Psoas muscle (tissue), 7 donors: ENCODE measurements at regions not wholly inside any gene's neighbourhood (a gene's known extent, or its start where the extent isn't known, plus 50 kb on each side); places are given as distances from the start of the nearest gene placed in this dataset.

Experiments
- ATAC-seq, 4 donors: fragments of 200-7000 bp; cut with Tn5 transposase; one replicate each; pipeline ENCODE4 v1.9.1; 2020; ENCODE audit warnings: moderate library complexity in 3 of 4, mild to moderate bottlenecking in 2 of 4
- DNase-seq, 2 donors: peaks; one replicate each; pipeline ENCODE4 v3.0.0-alpha.2; 2020
- H3K27ac ChIP-seq: fragments of 200-600 bp; one replicate; pipeline ENCODE4 v1.8.0; 2022
- H3K27me3 ChIP-seq, 3 donors: fragments of 200-600 bp in 1 of 3; one replicate each; pipeline versions ENCODE4 v1.6.1 to v1.8.0; 2013 to 2022; ENCODE audit warnings: low read length in 2 of 3, mild to moderate bottlenecking in 2 of 3, moderate library complexity in 1 of 3; ENCODE audit not compliant: insufficient read depth in 3 of 3
- H3K36me3 ChIP-seq, 2 donors: fragments of 200-600 bp in 1 of 2; one replicate each; pipeline versions ENCODE4 v1.6.1 to v1.8.0; 2013 to 2022; ENCODE audit warnings: low read depth in 1 of 2, mild to moderate bottlenecking in 1 of 2, moderate library complexity in 1 of 2; ENCODE audit not compliant: insufficient read depth in 1 of 2
- H3K4me1 ChIP-seq: fragments of 200-600 bp; one replicate; pipeline ENCODE4 v1.8.0; 2022
- H3K4me3 ChIP-seq: fragments of 200-600 bp; one replicate; pipeline ENCODE4 v1.8.0; 2022; ENCODE audit warnings: mild to moderate bottlenecking
- H3K9me3 ChIP-seq: fragments of 200-600 bp; one replicate; pipeline ENCODE4 v1.8.0; 2022
- WGBS, 3 donors: extraction: QIAGEN DNeasy Blood & Tissue Kit; methylation state at CpG; one replicate each; pipeline versions ENCODE4 v1.1.6 to v1.1.7; 2013; 5-methylcytosine and 5-hydroxymethylcytosine counted together
- intact Hi-C, 2 donors: fragments of 100-400 bp; cut with DNase I; formaldehyde crosslinking; loops; one replicate each; pipeline versions ENCODE4 v1.11.0 to v1.14.2; 2022
- TF ChIP-seq, protein P1 (sequence below): fragments of 200-600 bp; IDR thresholded peaks from one replicate; pipeline ENCODE4 v1.8.0; 2022; ENCODE audit warnings: antibody characterized with exemption
- donor health status: healthy with polysubstance abuse.
- donor health status: DM: no; HTN: no; CAD: no; lungs with moderate emphysema.
- donor health status: Bipolar disorder and iron deficiency.
- donor health status: healthy.
- donor health status: DM: yes; HTN: yes; CAD: no.
- donor health status: DM: no; HTN: no; CAD: no.
- donor health status: DM: yes; HTN: yes; CAD: no.

DNA sequence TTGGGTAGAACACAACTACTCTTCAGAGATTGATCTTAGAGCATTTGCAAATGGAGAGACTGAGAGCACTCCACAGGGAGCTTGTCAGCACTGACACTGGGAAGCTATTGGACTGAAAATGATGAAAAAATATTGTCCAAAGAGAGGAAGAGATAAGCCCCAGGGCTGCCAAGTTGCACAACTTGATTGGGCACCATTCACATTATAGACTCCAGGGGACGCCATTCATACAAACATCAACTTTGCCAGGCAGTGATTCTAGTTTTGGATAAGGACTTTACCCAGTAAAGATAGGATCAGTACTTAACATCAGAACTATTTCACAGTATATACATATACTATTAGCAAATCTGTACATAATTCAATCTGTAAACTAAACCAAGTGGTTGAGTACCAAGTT is 79.6 kb upstream of the MYCN start:
- no peak overlapping the region for H3K27ac ChIP-seq

DNA sequence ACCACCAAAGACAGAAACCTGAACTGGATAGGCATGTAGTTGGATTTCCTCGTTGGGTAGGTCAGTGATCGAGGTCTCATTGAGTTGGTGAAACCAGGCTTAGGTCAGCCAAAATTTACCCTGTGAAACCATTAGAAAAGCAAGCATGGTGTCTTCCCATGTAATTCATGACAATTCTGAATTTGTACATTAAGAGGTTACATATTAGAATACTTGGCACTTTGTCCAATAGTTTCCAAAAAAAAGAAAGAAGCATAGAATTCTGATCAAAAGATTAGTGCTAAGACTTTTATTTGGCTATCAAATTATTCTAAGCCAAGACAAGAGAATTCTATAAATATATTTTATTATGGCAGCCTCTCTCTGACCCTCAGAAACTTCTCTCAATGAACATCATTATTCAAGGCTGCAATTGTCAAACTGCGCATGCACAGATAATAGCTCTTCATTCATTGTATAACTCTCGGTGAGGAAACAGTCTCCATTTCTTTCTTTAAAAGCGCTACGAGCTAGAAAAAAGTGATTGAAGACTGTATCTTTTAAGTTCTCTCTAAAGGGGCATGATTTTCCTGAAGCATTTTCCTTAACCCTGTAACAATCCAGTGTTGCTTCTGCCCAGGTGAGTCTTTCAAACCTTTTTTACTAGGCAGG is 79.1 kb upstream of the MYCN start:
- H3K36me3 ChIP-seq: no peaks in the 10 kb centered on the region
- H3K27me3 ChIP-seq: peaks cover 0 to 1% (median 0%) of the 10 kb centered on the region in 3 donors
- H3K9me3 ChIP-seq: no peaks in the 10 kb centered on the region
- intact Hi-C loops: no loop called here
- ATAC-seq (no peak), DNase-seq (no peak)
- no peak overlapping the region for H3K4me3 ChIP-seq
- TF ChIP-seq, protein P1, sequence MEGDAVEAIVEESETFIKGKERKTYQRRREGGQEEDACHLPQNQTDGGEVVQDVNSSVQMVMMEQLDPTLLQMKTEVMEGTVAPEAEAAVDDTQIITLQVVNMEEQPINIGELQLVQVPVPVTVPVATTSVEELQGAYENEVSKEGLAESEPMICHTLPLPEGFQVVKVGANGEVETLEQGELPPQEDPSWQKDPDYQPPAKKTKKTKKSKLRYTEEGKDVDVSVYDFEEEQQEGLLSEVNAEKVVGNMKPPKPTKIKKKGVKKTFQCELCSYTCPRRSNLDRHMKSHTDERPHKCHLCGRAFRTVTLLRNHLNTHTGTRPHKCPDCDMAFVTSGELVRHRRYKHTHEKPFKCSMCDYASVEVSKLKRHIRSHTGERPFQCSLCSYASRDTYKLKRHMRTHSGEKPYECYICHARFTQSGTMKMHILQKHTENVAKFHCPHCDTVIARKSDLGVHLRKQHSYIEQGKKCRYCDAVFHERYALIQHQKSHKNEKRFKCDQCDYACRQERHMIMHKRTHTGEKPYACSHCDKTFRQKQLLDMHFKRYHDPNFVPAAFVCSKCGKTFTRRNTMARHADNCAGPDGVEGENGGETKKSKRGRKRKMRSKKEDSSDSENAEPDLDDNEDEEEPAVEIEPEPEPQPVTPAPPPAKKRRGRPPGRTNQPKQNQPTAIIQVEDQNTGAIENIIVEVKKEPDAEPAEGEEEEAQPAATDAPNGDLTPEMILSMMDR: no peak
- no peak overlapping the region for H3K27ac ChIP-seq
- H3K4me1 ChIP-seq: no peaks in the 10 kb centered on the region
- 89 to 94% (median 92%) methylated on average over 6 of the region's 6 CpGs for WGBS, 3 donors

More for the DNA sequence above, 79.6 kb upstream of the MYCN start:
- Histone ChIP-seq H3K4me3 (no peak overlapping the region), H3K36me3 (no peaks in the 10 kb centered on the region), H3K27me3 (peaks cover 0 to 3% (median 0%) of the 10 kb centered on the region in 3 donors), H3K9me3 (no peaks in the 10 kb centered on the region), H3K4me1 (no peaks in the 10 kb centered on the region)
- ATAC-seq (no peak), DNase-seq (no peak)
- 70 to 81% (median 77%) methylated on average over 1 of the region's 1 CpG for WGBS, 3 donors
- TF ChIP-seq, protein P1: no peak
- intact Hi-C loops: no loop called here

DNA sequence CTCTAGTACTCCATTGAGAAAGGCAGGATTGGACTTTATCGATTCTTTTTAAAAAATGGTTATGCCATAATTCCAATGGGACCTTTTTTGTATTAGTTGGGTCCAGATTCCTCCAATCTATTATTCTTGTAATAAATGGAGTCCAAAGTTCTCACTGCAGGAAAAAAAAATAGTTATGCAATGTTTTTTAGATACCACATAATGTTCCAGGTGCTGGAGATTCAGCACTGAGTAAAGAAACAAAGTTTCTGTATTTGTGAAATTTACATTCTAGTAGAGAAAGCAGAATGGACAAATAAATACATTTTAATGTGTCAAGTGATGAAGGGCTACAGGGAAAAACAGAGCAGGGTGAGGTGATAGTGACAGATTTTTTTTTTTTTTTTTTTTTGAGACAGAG is 78.5 kb upstream of the MYCN start:
- intact Hi-C loops: no loop called here
- ATAC-seq: no peak
- H3K27me3 ChIP-seq: no peaks in the 10 kb centered on the region
- DNase-seq: no peak
- H3K36me3 ChIP-seq: no peaks in the 10 kb centered on the region
- H3K9me3 ChIP-seq: no peaks in the 10 kb centered on the region
- H3K27ac ChIP-seq: no peak overlapping the region
- TF ChIP-seq, protein P1: no peak
- no peaks in the 10 kb centered on the region for H3K4me1 ChIP-seq
- WGBS, 3 donors: 90 to 96% (median 95%) methylated on average over 1 of the region's 1 CpG
- no peak overlapping the region for H3K4me3 ChIP-seq

DNA sequence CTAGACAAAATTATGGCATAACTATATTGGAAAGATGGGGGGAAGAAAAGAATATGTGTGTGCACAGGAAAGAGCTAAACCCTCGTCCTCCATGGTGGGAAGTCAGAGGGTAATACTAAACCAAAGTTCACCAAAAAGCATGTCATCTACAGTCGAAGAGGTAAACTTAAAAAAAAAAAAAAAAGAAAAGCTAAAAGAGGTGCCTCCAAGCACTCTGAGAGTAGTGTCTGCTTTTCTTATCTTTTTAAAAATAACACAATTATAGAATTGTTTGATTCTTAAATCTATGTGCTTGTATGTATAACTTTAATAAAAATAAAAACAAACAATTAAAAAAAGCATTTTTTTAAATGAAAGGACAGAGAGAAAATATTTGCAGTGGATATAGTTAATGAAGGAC is 77.3 kb upstream of the MYCN start:
- intact Hi-C loops: no loop called here
- H3K36me3 ChIP-seq: no peaks in the 10 kb centered on the region
- no peak for ATAC-seq
- H3K27ac ChIP-seq: no peak overlapping the region
- TF ChIP-seq, protein P1: no peak
- no peaks in the 10 kb centered on the region for H3K4me1 ChIP-seq
- no peak for DNase-seq
- no peak overlapping the region for H3K4me3 ChIP-seq
- no peaks in the 10 kb centered on the region for H3K27me3 ChIP-seq
- WGBS, 3 donors: 77 to 93% (median 84%) methylated on average over 2 of the region's 2 CpGs
- no peaks in the 10 kb centered on the region for H3K9me3 ChIP-seq
